SK-N-SH treated with all-trans-retinoic acid at 6 μM for 48 hours (cell line): ENCODE measurements at regions not wholly inside any gene's neighbourhood (a gene's known extent, or its start where the extent isn't known, plus 50 kb on each side); places are given as distances from the start of the nearest gene placed in this dataset.

Experiments used
- ATAC-seq: fragments of 200-7000 bp; cut with Tn5 transposase; 3 replicates; pipeline ENCODE4 v1.9.1; 2020; ENCODE audit warnings: mild to moderate bottlenecking, moderate library complexity
- ARNTL ChIP-seq: fragments of 450-650 bp; formaldehyde crosslinking; IDR thresholded peaks from 2 replicates; pipeline ENCODE4 v1.5.0; 2020; ENCODE audit warnings: low read depth, mild to moderate bottlenecking, moderate library complexity, borderline replicate concordance
- BACH2 ChIP-seq: fragments of 250-450 bp; sonication (Bioruptor Pico); IDR thresholded peaks from 2 replicates; pipeline ENCODE4 v1.9.0; 2021; ENCODE audit warnings: mild to moderate bottlenecking, borderline replicate concordance
- CSDC2 ChIP-seq: fragments of 250-450 bp; sonication (Bioruptor Pico); IDR thresholded peaks from 2 replicates; pipeline ENCODE4 v1.5.0; 2020; ENCODE audit warnings: mild to moderate bottlenecking, moderate library complexity
- ESRRG ChIP-seq: fragments of 250-450 bp; sonication (Bioruptor Pico); IDR thresholded peaks from 2 replicates; pipeline ENCODE4 v1.6.1; 2021; ENCODE audit warnings: mild to moderate bottlenecking
- ISL1 ChIP-seq: fragments of 250-450 bp; sonication (Bioruptor Pico); IDR thresholded peaks from 2 replicates; pipeline ENCODE4 v2.1.2; 2022; ENCODE audit warnings: mild to moderate bottlenecking, moderate library complexity
- OSR1 ChIP-seq: fragments of 250-450 bp; sonication (Bioruptor Pico); IDR thresholded peaks from 2 replicates; pipeline ENCODE4 v1.8.0; 2022; ENCODE audit warnings: moderate library complexity, mild to moderate bottlenecking, inconsistent platforms
- PPARA ChIP-seq: fragments of 250-450 bp; sonication (Bioruptor Pico); IDR thresholded peaks from 2 replicates; pipeline ENCODE4 v1.5.0; 2020; ENCODE audit warnings: mild to moderate bottlenecking, borderline replicate concordance
- RARB ChIP-seq: fragments of 250-450 bp; sonication (Bioruptor Pico); IDR thresholded peaks from 2 replicates; pipeline ENCODE4 v1.8.0; 2021; ENCODE audit warnings: mild to moderate bottlenecking, moderate library complexity
- SNAI2 ChIP-seq: fragments of 250-450 bp; sonication (Bioruptor Pico); IDR thresholded peaks from 2 replicates; pipeline ENCODE4 v1.5.0; 2020; ENCODE audit warnings: mild to moderate bottlenecking, moderate library complexity
- TOX ChIP-seq: fragments of 250-450 bp; sonication (Bioruptor Pico); IDR thresholded peaks from 2 replicates; pipeline ENCODE4 v1.8.0; 2021; ENCODE audit warnings: mild to moderate bottlenecking, moderate library complexity, borderline replicate concordance
- ZC3H10 ChIP-seq: fragments of 250-450 bp; sonication (Bioruptor Pico); IDR thresholded peaks from 2 replicates; pipeline ENCODE4 v1.5.1; 2021; ENCODE audit warnings: mild to moderate bottlenecking, moderate library complexity
- ZFP3 ChIP-seq: fragments of 250-450 bp; sonication (Bioruptor Pico); IDR thresholded peaks from 2 replicates; pipeline ENCODE4 v1.5.0; 2020; ENCODE audit warnings: mild to moderate bottlenecking, moderate library complexity
- ZFP30 ChIP-seq: fragments of 450-650 bp; formaldehyde crosslinking; IDR thresholded peaks from 2 replicates; pipeline ENCODE4 v1.5.0; 2022; ENCODE audit warnings: mild to moderate bottlenecking, moderate library complexity
- ZNF565 ChIP-seq: fragments of 450-650 bp; formaldehyde crosslinking; conservative IDR thresholded peaks from 2 replicates; pipeline ENCODE4 v1.5.0; 2020; ENCODE audit warnings: low read depth, mild to moderate bottlenecking, moderate library complexity
- ZNF70 ChIP-seq: fragments of 450-650 bp; formaldehyde crosslinking; IDR thresholded peaks from 2 replicates; pipeline ENCODE4 v1.5.0; 2020; ENCODE audit warnings: mild to moderate bottlenecking, moderate library complexity
- ZNF8 ChIP-seq: fragments of 450-650 bp; formaldehyde crosslinking; IDR thresholded peaks from 2 replicates; pipeline ENCODE4 v1.5.0; 2020; ENCODE audit warnings: mild to moderate bottlenecking, moderate library complexity
- TF ChIP-seq, protein P1 (sequence below): fragments of 250-450 bp; sonication (Bioruptor Pico); IDR thresholded peaks from 2 replicates; pipeline ENCODE4 v1.8.0; 2020; ENCODE audit warnings: mild to moderate bottlenecking, moderate library complexity, borderline replicate concordance
- TF ChIP-seq, protein P2 (sequence below): fragments of 250-450 bp; sonication (Bioruptor Pico); IDR thresholded peaks from 2 replicates; pipeline ENCODE4 v1.5.1; 2020; ENCODE audit warnings: low read depth, mild to moderate bottlenecking, moderate library complexity
- TF ChIP-seq, protein P3 (sequence below): fragments of 250-450 bp; sonication (Bioruptor Pico); IDR thresholded peaks from 2 replicates; pipeline ENCODE4 v1.8.0; 2021; ENCODE audit warnings: low read depth, mild to moderate bottlenecking, moderate library complexity, borderline replicate concordance
- TF ChIP-seq, protein P4 (sequence below): fragments of 250-450 bp; sonication (Bioruptor Pico); IDR thresholded peaks from 2 replicates; pipeline ENCODE4 v1.5.1; 2021; ENCODE audit warnings: mild to moderate bottlenecking, moderate library complexity

DNA sequence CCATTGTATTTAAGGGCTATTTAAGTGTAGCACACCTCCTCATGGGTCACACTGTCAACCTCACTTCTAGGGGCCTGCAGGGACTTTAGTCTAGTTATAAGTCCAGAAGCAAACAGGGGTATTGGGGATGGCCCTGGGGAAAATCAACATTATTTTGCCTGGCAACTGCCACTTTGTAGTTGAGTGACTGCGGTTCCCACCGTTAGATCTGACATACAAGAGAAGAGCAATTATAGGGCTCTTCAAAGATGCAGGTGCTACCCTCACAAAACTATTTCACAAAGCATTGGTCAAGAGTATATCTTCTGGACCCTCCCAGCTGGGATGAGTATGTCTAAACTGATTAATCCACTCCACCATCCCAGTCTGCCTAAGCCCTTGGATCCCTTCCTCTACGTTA, 133.0 kb upstream of the PCBD1 start (continued):
- TF ChIP-seq PPARA = no peak
- no peak for TF ChIP-seq CSDC2
- TF ChIP-seq ZFP3 (CRISPR knock-in tag) = no peak

DNA sequence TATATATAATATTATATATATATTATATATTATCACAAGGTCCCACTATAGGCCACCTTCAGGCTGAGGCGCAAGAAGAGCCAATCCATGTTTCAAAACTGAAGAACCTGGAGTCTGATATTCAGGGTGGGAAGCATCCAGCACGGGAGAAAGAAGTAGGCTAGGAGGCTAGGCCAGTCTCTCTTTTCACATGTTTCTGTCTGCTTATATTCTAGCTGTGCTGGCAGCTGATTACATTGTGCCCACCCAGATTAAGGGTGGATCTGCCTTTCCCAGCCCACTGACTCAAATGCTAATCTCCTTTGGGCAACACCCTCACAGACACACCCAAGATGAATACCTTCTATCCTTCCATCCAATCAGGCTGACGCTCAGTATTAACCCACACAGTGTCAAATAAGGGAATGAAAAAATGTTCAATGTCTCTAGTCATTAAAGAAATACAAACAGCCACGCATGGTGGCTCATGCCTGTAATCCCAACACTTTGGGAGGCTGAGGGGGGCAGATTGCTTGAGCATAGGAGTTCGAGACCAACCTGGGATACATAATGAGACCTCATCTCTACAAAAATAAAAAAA, 135.4 kb upstream of the PCBD1 start:
- no peak for ATAC-seq
- TF ChIP-seq OSR1 (CRISPR knock-in tag) (no peak), BACH2 (CRISPR knock-in tag) (no peak), TOX (CRISPR knock-in tag) (no peak), ZNF70 (no peak), RARB (CRISPR knock-in tag) (no peak)
- TF ChIP-seq, all 23 proteins: peak for 0

DNA sequence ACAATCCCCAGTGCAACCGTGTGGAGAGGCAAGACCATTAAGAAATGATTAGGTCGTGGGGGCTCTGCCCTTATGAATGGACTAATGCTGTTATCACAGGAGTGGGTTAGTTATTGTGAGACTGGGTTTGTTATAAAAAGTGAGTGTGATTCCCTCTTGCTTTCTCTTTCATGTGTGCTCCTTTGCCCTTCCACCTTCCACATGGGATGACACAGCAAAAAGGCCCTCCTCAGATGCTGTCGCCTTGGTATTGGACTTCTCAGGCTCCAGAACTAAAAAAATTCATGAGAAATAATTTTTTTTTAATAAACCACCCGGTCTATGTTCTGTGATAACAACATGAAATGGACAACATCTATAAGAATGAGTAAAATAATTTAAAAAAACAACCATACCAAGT, 136.1 kb upstream of the PCBD1 start:
- no peak for TF ChIP-seq SNAI2
- TF ChIP-seq, protein P1, sequence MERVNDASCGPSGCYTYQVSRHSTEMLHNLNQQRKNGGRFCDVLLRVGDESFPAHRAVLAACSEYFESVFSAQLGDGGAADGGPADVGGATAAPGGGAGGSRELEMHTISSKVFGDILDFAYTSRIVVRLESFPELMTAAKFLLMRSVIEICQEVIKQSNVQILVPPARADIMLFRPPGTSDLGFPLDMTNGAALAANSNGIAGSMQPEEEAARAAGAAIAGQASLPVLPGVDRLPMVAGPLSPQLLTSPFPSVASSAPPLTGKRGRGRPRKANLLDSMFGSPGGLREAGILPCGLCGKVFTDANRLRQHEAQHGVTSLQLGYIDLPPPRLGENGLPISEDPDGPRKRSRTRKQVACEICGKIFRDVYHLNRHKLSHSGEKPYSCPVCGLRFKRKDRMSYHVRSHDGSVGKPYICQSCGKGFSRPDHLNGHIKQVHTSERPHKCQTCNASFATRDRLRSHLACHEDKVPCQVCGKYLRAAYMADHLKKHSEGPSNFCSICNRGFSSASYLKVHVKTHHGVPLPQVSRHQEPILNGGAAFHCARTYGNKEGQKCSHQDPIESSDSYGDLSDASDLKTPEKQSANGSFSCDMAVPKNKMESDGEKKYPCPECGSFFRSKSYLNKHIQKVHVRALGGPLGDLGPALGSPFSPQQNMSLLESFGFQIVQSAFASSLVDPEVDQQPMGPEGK (CRISPR knock-in tag) = no peak
- TF ChIP-seq ZFP30 (CRISPR knock-in tag) = no peak
- no peak for TF ChIP-seq ZNF70
- no peak for TF ChIP-seq ISL1 (CRISPR knock-in tag)
- no peak for TF ChIP-seq ZNF8
- TF ChIP-seq ZNF565 = no peak
- no peak for TF ChIP-seq ESRRG (CRISPR knock-in tag)
- TF ChIP-seq TOX (CRISPR knock-in tag) = no peak
- TF ChIP-seq, protein P2, sequence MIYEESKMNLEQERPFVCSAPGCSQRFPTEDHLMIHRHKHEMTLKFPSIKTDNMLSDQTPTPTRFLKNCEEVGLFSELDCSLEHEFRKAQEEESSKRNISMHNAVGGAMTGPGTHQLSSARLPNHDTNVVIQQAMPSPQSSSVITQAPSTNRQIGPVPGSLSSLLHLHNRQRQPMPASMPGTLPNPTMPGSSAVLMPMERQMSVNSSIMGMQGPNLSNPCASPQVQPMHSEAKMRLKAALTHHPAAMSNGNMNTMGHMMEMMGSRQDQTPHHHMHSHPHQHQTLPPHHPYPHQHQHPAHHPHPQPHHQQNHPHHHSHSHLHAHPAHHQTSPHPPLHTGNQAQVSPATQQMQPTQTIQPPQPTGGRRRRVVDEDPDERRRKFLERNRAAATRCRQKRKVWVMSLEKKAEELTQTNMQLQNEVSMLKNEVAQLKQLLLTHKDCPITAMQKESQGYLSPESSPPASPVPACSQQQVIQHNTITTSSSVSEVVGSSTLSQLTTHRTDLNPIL (CRISPR knock-in tag) = no peak
- TF ChIP-seq, protein P3, sequence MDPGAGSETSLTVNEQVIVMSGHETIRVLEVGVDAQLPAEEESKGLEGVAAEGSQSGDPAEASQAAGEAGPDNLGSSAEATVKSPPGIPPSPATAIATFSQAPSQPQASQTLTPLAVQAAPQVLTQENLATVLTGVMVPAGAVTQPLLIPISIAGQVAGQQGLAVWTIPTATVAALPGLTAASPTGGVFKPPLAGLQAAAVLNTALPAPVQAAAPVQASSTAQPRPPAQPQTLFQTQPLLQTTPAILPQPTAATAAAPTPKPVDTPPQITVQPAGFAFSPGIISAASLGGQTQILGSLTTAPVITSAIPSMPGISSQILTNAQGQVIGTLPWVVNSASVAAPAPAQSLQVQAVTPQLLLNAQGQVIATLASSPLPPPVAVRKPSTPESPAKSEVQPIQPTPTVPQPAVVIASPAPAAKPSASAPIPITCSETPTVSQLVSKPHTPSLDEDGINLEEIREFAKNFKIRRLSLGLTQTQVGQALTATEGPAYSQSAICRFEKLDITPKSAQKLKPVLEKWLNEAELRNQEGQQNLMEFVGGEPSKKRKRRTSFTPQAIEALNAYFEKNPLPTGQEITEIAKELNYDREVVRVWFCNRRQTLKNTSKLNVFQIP = no peak
- no peak for TF ChIP-seq ARNTL (CRISPR knock-in tag)
- TF ChIP-seq CSDC2 = no peak
- TF ChIP-seq ZC3H10 (CRISPR knock-in tag) = no peak
- ATAC-seq = no peak

DNA sequence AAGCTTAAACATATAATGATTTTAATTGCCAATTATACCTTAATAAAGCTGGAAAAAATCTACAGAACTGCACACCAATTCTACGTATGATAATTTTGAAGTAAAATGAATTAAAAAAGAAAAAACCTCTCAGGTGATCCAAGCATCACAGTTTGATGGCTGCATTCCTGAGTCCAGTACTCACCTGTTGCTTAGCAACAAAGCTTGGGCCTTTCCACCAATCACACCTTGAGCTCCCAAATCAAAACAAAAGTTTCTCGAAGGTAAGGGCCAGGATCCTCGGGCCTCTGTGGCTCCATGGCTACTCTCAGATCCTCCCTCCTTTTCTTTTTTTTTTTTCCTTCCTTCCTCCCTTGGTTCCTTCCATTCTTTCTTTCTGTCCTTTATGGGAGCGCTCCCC, 137.2 kb upstream of the PCBD1 start:
- no peak for ATAC-seq
- TF ChIP-seq CSDC2 (no peak), OSR1 (CRISPR knock-in tag) (no peak), ZFP3 (CRISPR knock-in tag) (no peak), ZNF70 (no peak), ARNTL (CRISPR knock-in tag) (no peak), ZFP30 (CRISPR knock-in tag) (no peak), ZNF8 (no peak), ZNF565 (no peak), ZC3H10 (CRISPR knock-in tag) (no peak), ISL1 (CRISPR knock-in tag) (no peak), RARB (CRISPR knock-in tag) (no peak), SNAI2 (no peak)
- TF ChIP-seq, protein P2 (CRISPR knock-in tag) = no peak
- TF ChIP-seq, protein P4, sequence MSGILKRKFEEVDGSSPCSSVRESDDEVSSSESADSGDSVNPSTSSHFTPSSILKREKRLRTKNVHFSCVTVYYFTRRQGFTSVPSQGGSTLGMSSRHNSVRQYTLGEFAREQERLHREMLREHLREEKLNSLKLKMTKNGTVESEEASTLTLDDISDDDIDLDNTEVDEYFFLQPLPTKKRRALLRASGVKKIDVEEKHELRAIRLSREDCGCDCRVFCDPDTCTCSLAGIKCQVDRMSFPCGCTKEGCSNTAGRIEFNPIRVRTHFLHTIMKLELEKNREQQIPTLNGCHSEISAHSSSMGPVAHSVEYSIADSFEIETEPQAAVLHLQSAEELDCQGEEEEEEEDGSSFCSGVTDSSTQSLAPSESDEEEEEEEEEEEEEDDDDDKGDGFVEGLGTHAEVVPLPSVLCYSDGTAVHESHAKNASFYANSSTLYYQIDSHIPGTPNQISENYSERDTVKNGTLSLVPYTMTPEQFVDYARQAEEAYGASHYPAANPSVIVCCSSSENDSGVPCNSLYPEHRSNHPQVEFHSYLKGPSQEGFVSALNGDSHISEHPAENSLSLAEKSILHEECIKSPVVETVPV (CRISPR knock-in tag) = no peak
- TF ChIP-seq, protein P1 (CRISPR knock-in tag) = no peak
